ENCODE measurements at regions not wholly inside any gene's neighbourhood (a gene's known extent, or its start where the extent isn't known, plus 50 kb on each side); places are given as distances from the start of the nearest gene placed in this dataset.

GRCh38 chr11:134008634-134009071 is 51.9 kb upstream of the IGSF9B start:
- no peaks in the 10 kb centered on the region for H3K36me3 ChIP-seq
- no peaks in the 10 kb centered on the region for H3K9me3 ChIP-seq (ENCODE audit: severe bottlenecking)
- DNase-seq = peak; percentile 51
- no peak overlapping the region for H3K4me3 ChIP-seq (ENCODE audit: low read depth, low read length)
- no peak for TF ChIP-seq CTCF (IDR thresholded peaks at IDR 0.05; ENCODE audit: low read depth, low read length)
- H3K27me3 ChIP-seq (ENCODE audit: insufficient read depth, low read depth, severe bottlenecking) = no peaks in the 10 kb centered on the region
- no peak overlapping the region for H3K27ac ChIP-seq

DNA sequence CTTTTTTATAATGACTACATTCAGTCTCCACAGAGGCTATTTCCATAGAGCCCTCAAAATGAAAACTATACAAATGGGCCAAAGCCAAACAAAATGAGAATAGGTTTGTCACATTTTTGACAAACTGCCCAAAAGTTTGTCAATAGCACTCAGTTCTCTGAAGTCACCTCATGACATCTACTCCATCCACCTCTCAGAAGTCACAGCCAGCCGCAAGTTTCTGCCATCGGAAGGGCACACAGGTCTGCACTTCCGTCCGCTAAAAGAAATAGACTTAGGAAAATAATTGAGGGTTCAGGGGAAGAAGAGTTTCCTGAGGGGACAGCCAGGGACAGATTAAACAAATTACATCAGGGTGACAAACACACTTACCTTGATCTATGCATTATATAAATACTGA is 55.4 kb upstream of the JAM3 start:
- H3K9me3 ChIP-seq (ENCODE audit: severe bottlenecking) = no peaks in the 10 kb centered on the region
- TF ChIP-seq CTCF (IDR thresholded peaks at IDR 0.05; ENCODE audit: low read depth, low read length) = no peak
- DNase-seq = no peak
- H3K4me3 ChIP-seq (ENCODE audit: low read depth, low read length) = no peak overlapping the region
- H3K27ac ChIP-seq = no peak overlapping the region
- H3K27me3 ChIP-seq (ENCODE audit: insufficient read depth, low read depth, severe bottlenecking) = no peaks in the 10 kb centered on the region
- no peaks in the 10 kb centered on the region for H3K36me3 ChIP-seq

- DNase-seq = peak; percentile 82
- TF ChIP-seq CTCF (IDR thresholded peaks at IDR 0.05; ENCODE audit: low read depth, low read length) = peak; percentile 87
- H3K27me3 ChIP-seq (ENCODE audit: insufficient read depth, low read depth, severe bottlenecking) = no peaks in the 10 kb centered on the region
These were observed 54.4 kb upstream of the JAM3 start for GRCh38 chr11:134014511-134014910.

DNA sequence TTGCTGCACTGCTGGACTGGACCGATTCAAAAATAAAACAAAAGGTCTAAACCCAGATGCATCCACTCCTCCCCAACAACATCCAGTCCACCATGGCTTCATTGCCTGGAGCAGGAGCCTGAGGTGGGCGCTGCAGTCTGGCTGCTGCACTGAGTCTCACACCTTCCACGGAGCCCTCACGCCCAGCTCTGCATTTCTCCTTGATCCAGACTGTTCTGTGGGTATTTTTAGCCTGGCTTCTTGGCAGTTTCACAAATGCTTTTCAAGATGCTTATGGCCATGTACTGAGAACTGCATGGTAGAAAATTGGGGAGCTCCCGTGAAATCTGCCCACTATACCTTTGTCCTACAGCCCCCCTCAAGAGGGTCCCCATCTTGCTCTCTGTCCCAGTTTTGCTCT is 53.3 kb upstream of the JAM3 start:
- Histone ChIP-seq H3K27me3 (ENCODE audit: insufficient read depth, low read depth, severe bottlenecking) (no peaks in the 10 kb centered on the region), H3K9me3 (ENCODE audit: severe bottlenecking) (no peaks in the 10 kb centered on the region), H3K27ac (no peak overlapping the region), H3K4me3 (ENCODE audit: low read depth, low read length) (no peak overlapping the region), H3K36me3 (no peaks in the 10 kb centered on the region)
- no peak for DNase-seq
- no peak for TF ChIP-seq CTCF (IDR thresholded peaks at IDR 0.05; ENCODE audit: low read depth, low read length)

More at GRCh38 chr11:134014511-134014910, 54.4 kb upstream of the JAM3 start:
- Histone ChIP-seq H3K27ac (no peak overlapping the region), H3K36me3 (no peaks in the 10 kb centered on the region), H3K4me3 (ENCODE audit: low read depth, low read length) (no peak overlapping the region), H3K9me3 (ENCODE audit: severe bottlenecking) (no peaks in the 10 kb centered on the region)

GRCh38 chr11:134017511-134018430 is 51.1 kb upstream of the JAM3 start:
- H3K27me3 ChIP-seq (ENCODE audit: insufficient read depth, low read depth, severe bottlenecking) = no peaks in the 10 kb centered on the region

More at GRCh38 chr11:134017511-134018430, 51.1 kb upstream of the JAM3 start:
- no peaks in the 10 kb centered on the region for H3K36me3 ChIP-seq
- H3K27ac ChIP-seq = no peak overlapping the region
- DNase-seq = no peak
- no peak overlapping the region for H3K4me3 ChIP-seq (ENCODE audit: low read depth, low read length)
- no peaks in the 10 kb centered on the region for H3K9me3 ChIP-seq (ENCODE audit: severe bottlenecking)
- TF ChIP-seq CTCF (IDR thresholded peaks at IDR 0.05; ENCODE audit: low read depth, low read length) = no peak

Data from WERI-Rb-1 (cell line).